ENCODE measurements at regions not wholly inside any gene's neighbourhood (a gene's known extent, or its start where the extent isn't known, plus 50 kb on each side); places are given as distances from the start of the nearest gene placed in this dataset.
A peak's percentile ranks its signal among the peaks of the same experiment; 100 is the strongest.

GRCh38 chr2:5304640-5305039 is 387.5 kb upstream of the SOX11 start:
- no peak for DNase-seq

GRCh38 chr2:5315041-5315440 is 377.1 kb upstream of the SOX11 start:
- DNase-seq: no peak

GRCh38 chr2:5315512-5315911 is 376.7 kb upstream of the SOX11 start:
- DNase-seq: peak; percentile 73

GRCh38 chr2:5316001-5316490 is 376.1 kb upstream of the SOX11 start:
- DNase-seq: no peak

GRCh38 chr2:5319493-5319892 is 372.7 kb upstream of the SOX11 start:
- DNase-seq: no peak

GRCh38 chr2:5322396-5322795 is 369.8 kb upstream of the SOX11 start:
- DNase-seq: peak; percentile 78

GRCh38 chr2:5325523-5325922 is 366.7 kb upstream of the SOX11 start:
- DNase-seq: no peak

- DNase-seq: no peak
These were observed 363.4 kb upstream of the SOX11 start for GRCh38 chr2:5328826-5329225.

GRCh38 chr2:5329763-5330162 is 362.4 kb upstream of the SOX11 start:
- DNase-seq: no peak

GRCh38 chr2:5330961-5331360 is 361.2 kb upstream of the SOX11 start:
- DNase-seq: no peak

GRCh38 chr2:5332925-5333324 is 359.3 kb upstream of the SOX11 start:
- DNase-seq: no peak

- no peak for DNase-seq
These were observed 352.7 kb upstream of the SOX11 start for GRCh38 chr2:5339473-5339872.

- no peak for DNase-seq
These were observed 348.3 kb upstream of the SOX11 start for GRCh38 chr2:5343785-5344335.

GRCh38 chr2:5352286-5352685 is 339.9 kb upstream of the SOX11 start:
- DNase-seq: no peak

GRCh38 chr2:5353565-5353964 is 338.6 kb upstream of the SOX11 start:
- no peak for DNase-seq

GRCh38 chr2:5359397-5359796 is 332.8 kb upstream of the SOX11 start:
- no peak for DNase-seq

GRCh38 chr2:5360081-5360480 is 332.1 kb upstream of the SOX11 start:
- DNase-seq: no peak

GRCh38 chr2:5364361-5364760 is 327.8 kb upstream of the SOX11 start:
- no peak for DNase-seq

GRCh38 chr2:5365871-5366461 is 326.2 kb upstream of the SOX11 start:
- DNase-seq: peak; percentile 10

- no peak for DNase-seq
These were observed 324.9 kb upstream of the SOX11 start for GRCh38 chr2:5367321-5367720.

GRCh38 chr2:5368263-5368662 is 323.9 kb upstream of the SOX11 start:
- no peak for DNase-seq

GRCh38 chr2:5369510-5369909 is 322.7 kb upstream of the SOX11 start:
- DNase-seq: no peak

GRCh38 chr2:5370158-5370557 is 322.0 kb upstream of the SOX11 start:
- no peak for DNase-seq

- DNase-seq: no peak
These were observed 320.0 kb upstream of the SOX11 start for GRCh38 chr2:5372141-5372540.

- DNase-seq: peak; percentile 48
These were observed 319.0 kb upstream of the SOX11 start for GRCh38 chr2:5373200-5373599.
